HEK293T (cell line): ENCODE measurements at regions not wholly inside any gene's neighbourhood (a gene's known extent, or its start where the extent isn't known, plus 50 kb on each side); places are given as distances from the start of the nearest gene placed in this dataset.

Experiments used
- CTCF ChIA-PET: fragments of 350-600 bp; formaldehyde crosslinking; extraction: SDS; loops from one replicate; lab custom pipeline; 2021; ENCODE audit warnings: antibody characterized with exemption, inconsistent platforms; lab: Yijun Ruan, JAX
- POLR2A ChIA-PET: fragments of 350-600 bp; formaldehyde crosslinking; extraction: SDS; loops from one replicate; lab custom pipeline; 2020; ENCODE audit warnings: antibody characterized with exemption, inconsistent platforms; lab: Yijun Ruan, JAX
- DNase-seq: peaks from one replicate; pipeline ENCODE4 v3.0.0; 2012; ENCODE audit warnings: mixed read lengths; ENCODE audit errors: extremely low spot score
- ARNT ChIP-seq: fragments of 450-650 bp; IDR thresholded peaks from 2 replicates; pipeline ENCODE4 v1.6.1; 2017; ENCODE audit warnings: mild to moderate bottlenecking
- BHLHE40 ChIP-seq: fragments of 450-650 bp; IDR thresholded peaks from 2 replicates; pipeline ENCODE4 v1.6.1; 2016; ENCODE audit warnings: mild to moderate bottlenecking, moderate library complexity, borderline replicate concordance
- CTBP1 ChIP-seq: fragments of 450-650 bp; IDR thresholded peaks from 2 replicates; pipeline ENCODE4 v1.6.1; 2016; ENCODE audit warnings: borderline replicate concordance
- ELF4 ChIP-seq: fragments of 450-650 bp; IDR thresholded peaks from 2 replicates; pipeline ENCODE4 v1.6.1; 2017; ENCODE audit warnings: antibody characterized with exemption
- FOXA1 ChIP-seq: fragments of 450-650 bp; IDR thresholded peaks from 2 replicates; pipeline ENCODE4 v1.6.1; 2016; ENCODE audit warnings: mild to moderate bottlenecking
- FOXK2 ChIP-seq: fragments of 450-650 bp; IDR thresholded peaks from 2 replicates; pipeline ENCODE4 v1.6.1; 2016; ENCODE audit warnings: mild to moderate bottlenecking
- FOXM1 ChIP-seq: fragments of 450-650 bp; IDR thresholded peaks from 2 replicates; pipeline ENCODE4 v1.6.1; 2017; ENCODE audit warnings: mild to moderate bottlenecking, borderline replicate concordance
- HDGF ChIP-seq: fragments of 450-650 bp; IDR thresholded peaks from 2 replicates; pipeline ENCODE4 v1.6.1; 2017; ENCODE audit warnings: antibody characterized with exemption, borderline replicate concordance
- L3MBTL2 ChIP-seq: fragments of 450-650 bp; conservative IDR thresholded peaks from 2 replicates; pipeline ENCODE4 v1.6.1; 2016; ENCODE audit warnings: mild to moderate bottlenecking
- LEF1 ChIP-seq: fragments of 450-650 bp; IDR thresholded peaks from 2 replicates; pipeline ENCODE4 v1.6.1; 2017; ENCODE audit warnings: mild to moderate bottlenecking, borderline replicate concordance
- NFRKB ChIP-seq: fragments of 450-650 bp; IDR thresholded peaks from 2 replicates; pipeline ENCODE4 v1.6.1; 2016; ENCODE audit warnings: mild to moderate bottlenecking, moderate library complexity
- SP1 ChIP-seq: fragments of 450-650 bp; IDR thresholded peaks from 2 replicates; pipeline ENCODE4 v1.6.1; 2017
- SUZ12 ChIP-seq: fragments of 450-650 bp; IDR thresholded peaks from 2 replicates; pipeline ENCODE4 v1.6.1; 2016; ENCODE audit warnings: mild to moderate bottlenecking
- TARDBP ChIP-seq: fragments of 450-650 bp; IDR thresholded peaks from 2 replicates; pipeline ENCODE4 v1.6.1; 2016
- ZNF384 ChIP-seq: fragments of 450-650 bp; IDR thresholded peaks from 2 replicates; pipeline ENCODE4 v1.6.1; 2016
- TF ChIP-seq, protein P1 (sequence below): fragments of 450-650 bp; IDR thresholded peaks from 2 replicates; pipeline ENCODE4 v1.6.1; 2016

DNA sequence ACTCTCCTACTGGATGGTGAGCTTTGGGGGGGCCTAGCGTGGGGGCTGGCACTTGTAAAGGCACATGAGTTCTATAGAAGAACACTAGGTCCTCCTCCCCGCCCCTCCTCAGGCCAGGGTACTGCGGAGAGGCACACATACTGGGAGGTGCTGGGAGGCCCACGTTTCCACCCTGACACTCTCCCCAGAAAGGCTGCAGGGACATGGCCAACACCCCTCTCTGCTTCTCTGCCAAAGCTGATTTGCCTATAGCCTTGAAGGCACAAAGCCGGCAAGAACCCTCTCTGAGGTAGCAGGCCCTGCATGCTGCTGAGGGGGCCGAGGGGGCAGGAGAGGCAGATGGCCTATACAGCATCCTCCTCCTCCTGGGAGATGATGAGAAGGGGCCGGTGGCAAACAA, 112.8 kb downstream of the BUD13 start:
- no peak for TF ChIP-seq TARDBP
- no peak for TF ChIP-seq FOXK2
- TF ChIP-seq ELF4: no peak
- TF ChIP-seq HDGF: no peak
- TF ChIP-seq NFRKB: no peak
- TF ChIP-seq ZNF384: no peak
- no peak for TF ChIP-seq BHLHE40
- no peak for TF ChIP-seq SP1
- no peak for TF ChIP-seq ARNT
- TF ChIP-seq, protein P1, sequence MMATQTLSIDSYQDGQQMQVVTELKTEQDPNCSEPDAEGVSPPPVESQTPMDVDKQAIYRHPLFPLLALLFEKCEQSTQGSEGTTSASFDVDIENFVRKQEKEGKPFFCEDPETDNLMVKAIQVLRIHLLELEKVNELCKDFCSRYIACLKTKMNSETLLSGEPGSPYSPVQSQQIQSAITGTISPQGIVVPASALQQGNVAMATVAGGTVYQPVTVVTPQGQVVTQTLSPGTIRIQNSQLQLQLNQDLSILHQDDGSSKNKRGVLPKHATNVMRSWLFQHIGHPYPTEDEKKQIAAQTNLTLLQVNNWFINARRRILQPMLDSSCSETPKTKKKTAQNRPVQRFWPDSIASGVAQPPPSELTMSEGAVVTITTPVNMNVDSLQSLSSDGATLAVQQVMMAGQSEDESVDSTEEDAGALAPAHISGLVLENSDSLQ: no peak
- no peak for TF ChIP-seq CTBP1
- TF ChIP-seq L3MBTL2: no peak
- no peak for TF ChIP-seq LEF1
- TF ChIP-seq FOXM1: no peak
- ChIA-PET POLR2A (no interaction called here), CTCF (no interaction called here)
- DNase-seq: no peak

DNA sequence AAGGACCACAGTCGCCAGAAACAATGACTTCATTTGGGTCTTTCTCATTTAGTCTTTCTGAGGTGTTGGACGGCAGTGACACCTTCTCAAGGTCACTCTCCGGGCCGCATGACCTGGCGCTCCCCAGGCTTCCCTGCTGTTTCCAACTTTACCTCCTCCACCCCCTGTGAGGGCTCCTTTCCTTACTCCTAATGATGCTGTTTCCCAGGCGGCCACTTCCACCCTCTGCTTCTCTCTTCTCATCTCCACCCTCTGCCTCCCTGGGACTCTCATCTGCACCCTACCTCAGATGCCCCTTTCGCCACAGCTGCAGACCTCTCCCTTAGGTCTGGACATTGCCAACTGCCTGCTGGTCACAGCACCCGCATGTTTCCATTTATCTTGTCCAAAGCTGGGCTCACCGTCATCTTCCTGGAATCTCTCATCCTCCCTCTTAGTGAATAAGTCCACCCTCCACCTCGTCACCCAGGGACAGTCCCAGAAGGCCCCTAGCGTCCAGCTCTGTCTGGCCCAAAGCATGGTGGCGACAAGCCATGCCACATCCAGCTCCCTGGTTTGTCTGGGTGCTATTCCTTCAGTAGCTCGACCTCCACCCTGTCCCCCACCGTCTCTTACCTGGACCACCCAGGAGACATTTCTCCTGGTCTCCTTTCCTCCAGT, 113.8 kb downstream of the BUD13 start:
- ChIA-PET CTCF (no interaction called here), POLR2A (no interaction called here)
- DNase-seq: no peak
- no peak for TF ChIP-seq ZNF384
- TF ChIP-seq SP1: no peak
- TF ChIP-seq L3MBTL2: no peak
- TF ChIP-seq SUZ12: no peak
- no peak for TF ChIP-seq TARDBP

DNA sequence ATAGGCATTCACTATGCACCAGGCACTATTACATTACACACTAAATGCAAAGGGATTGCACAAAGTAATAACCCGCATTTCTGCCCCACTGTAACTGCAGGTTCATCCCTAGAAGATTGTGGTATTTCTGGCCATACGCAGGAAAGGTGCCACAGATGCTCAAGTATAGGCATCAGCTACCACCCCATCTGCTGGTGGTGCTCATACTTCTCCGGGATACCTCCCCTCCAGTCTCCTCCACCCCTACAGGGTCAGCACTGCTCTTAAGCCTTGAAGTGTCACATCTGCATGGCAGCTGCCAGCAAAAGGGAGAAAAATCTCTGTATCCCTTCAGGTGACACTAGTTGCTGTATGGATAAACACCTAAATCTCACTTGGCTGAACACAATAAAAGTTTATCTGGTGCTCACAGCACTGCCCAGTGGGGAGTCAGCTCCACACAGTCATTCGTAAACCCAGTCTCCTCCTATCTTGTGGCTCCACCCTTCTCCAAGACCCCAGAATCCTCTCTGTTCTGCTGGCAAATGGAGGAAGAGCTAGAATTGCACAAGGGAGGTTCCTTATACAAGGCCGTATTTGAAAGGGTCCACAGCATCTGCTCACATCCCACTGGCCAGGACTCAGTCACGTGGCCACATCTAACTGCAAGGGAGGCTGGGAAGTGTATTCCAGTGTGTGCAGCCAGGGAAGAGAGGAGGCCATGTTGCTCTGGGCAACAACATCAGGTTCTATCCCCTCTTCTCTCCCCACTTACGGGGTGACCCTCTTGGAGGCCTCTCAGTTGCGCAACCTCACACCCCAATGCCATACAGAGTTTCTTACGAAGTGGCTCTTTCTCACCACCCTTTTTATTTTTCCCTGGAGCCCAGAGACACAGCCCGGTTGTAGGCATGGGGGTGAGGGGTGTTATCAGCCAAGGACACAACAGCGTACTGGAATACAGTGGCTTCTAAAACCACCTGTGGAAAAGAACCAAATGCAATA, 114.7 kb downstream of the BUD13 start:
- ChIA-PET CTCF (interaction anchor here (0.9 kb wide), 1 partner anchor 16 kb away, joined by 4 read pairs; no protein-coding TSS in a partner anchor), POLR2A (no interaction called here)
- TF ChIP-seq ELF4: no peak
- TF ChIP-seq TARDBP: no peak
- no peak for TF ChIP-seq LEF1
- TF ChIP-seq BHLHE40: no peak
- no peak for TF ChIP-seq ARNT
- TF ChIP-seq, protein P1: no peak
- TF ChIP-seq SP1: no peak
- no peak for TF ChIP-seq FOXM1
- no peak for TF ChIP-seq SUZ12
- TF ChIP-seq FOXA1: no peak
- no peak for TF ChIP-seq NFRKB
- TF ChIP-seq L3MBTL2: no peak
- no peak for TF ChIP-seq HDGF
- no peak for TF ChIP-seq FOXK2
- TF ChIP-seq CTBP1: no peak
- TF ChIP-seq ZNF384: no peak
- DNase-seq: no peak

DNA sequence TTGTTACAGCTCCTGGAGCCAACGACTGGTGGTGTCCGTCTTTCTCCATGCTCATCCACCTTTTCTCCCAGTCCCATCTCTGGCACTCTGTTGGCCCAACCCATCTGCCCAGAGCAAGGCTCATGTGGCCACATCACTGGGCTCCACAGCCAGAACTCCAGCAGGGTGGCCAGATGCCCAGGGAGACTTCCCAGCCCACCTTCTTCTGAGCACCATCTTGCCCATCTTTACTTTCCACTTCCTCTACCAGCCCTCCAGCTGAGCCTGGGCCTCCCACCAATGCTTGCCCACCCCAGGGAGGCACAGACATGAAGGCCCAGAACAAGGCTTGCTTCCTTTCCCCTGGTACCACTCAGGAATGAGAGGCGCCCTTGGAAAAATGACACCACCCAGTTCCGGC, 116.8 kb downstream of the BUD13 start:
- no peak for DNase-seq
- CTCF ChIA-PET: no interaction called here
- POLR2A ChIA-PET: no interaction called here
- TF ChIP-seq L3MBTL2 (no peak), FOXK2 (no peak), ZNF384 (no peak), ELF4 (no peak), SP1 (no peak), ARNT (no peak), HDGF (no peak), LEF1 (no peak), SUZ12 (no peak), FOXM1 (no peak)
- TF ChIP-seq, protein P1: no peak

DNA sequence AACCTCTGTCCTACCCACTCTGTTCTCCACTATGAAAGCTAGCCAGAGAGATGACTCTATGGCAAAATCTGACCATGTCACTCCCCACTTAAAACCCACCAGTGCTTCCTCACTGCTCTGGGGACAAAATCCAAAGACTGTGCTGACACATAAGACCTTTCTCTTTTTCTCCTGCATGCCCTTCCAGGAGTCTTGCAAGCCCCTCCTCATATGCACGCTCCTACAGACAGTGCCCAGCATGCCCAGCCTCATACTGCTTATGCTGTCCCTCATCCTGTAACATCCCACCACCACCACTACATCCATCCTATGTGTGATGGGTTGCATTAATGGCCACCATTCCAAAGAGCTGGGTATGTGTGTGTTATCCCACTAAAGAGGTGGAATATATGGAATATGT, 118.3 kb downstream of the BUD13 start:
- no peak for DNase-seq
- CTCF ChIA-PET: interaction anchor here (0.6 kb wide), 1 partner anchor 37 kb away, joined by 6 read pairs; no protein-coding TSS in a partner anchor
- TF ChIP-seq SP1 (no peak), SUZ12 (no peak), FOXA1 (no peak), BHLHE40 (no peak), ZNF384 (no peak), FOXK2 (no peak), ARNT (no peak), LEF1 (no peak), FOXM1 (no peak), CTBP1 (no peak), ELF4 (no peak), HDGF (no peak), NFRKB (no peak)
- TF ChIP-seq, protein P1: no peak
- POLR2A ChIA-PET: interaction anchor here (1.1 kb wide), 1 partner anchor 9 kb away, joined by 3 read pairs; no protein-coding TSS in a partner anchor
